ENCODE measurements at regions not wholly inside any gene's neighbourhood (a gene's known extent, or its start where the extent isn't known, plus 50 kb on each side); places are given as distances from the start of the nearest gene placed in this dataset.

DNA sequence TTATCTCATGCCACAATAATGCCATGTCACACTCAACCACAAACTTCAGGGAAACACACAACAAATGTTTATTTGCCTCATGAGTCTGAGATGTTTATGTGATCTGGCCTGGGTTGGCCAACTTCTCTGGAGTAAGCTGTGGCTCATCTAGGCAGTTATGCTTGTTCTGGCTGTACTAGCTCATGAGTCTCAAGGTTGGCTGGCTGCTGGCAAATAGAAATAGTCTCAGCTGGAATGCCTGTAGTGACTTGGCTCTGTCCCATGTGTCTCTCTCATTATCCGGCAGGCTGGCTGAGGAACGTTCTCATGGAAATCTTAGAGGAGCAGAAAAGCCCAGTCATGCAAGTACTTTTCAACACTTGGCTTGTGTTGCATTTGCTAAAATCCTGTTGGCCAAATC, 234.9 kb upstream of the CDH2 start:
- TF ChIP-seq, protein P1, sequence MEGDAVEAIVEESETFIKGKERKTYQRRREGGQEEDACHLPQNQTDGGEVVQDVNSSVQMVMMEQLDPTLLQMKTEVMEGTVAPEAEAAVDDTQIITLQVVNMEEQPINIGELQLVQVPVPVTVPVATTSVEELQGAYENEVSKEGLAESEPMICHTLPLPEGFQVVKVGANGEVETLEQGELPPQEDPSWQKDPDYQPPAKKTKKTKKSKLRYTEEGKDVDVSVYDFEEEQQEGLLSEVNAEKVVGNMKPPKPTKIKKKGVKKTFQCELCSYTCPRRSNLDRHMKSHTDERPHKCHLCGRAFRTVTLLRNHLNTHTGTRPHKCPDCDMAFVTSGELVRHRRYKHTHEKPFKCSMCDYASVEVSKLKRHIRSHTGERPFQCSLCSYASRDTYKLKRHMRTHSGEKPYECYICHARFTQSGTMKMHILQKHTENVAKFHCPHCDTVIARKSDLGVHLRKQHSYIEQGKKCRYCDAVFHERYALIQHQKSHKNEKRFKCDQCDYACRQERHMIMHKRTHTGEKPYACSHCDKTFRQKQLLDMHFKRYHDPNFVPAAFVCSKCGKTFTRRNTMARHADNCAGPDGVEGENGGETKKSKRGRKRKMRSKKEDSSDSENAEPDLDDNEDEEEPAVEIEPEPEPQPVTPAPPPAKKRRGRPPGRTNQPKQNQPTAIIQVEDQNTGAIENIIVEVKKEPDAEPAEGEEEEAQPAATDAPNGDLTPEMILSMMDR (IDR thresholded peaks at IDR 0.05), result no peak
- TF ChIP-seq EZH2 (IDR thresholded peaks at IDR 0.05; ENCODE audit: borderline replicate concordance, insufficient read depth, low read depth, low read length, poor library complexity, severe bottlenecking), result no peak

All from B cell (primary cell).